ENCODE measurements at regions not wholly inside any gene's neighbourhood (a gene's known extent, or its start where the extent isn't known, plus 50 kb on each side); places are given as distances from the start of the nearest gene placed in this dataset.
"Not testable (repeated sequence)": the region's sequence is repeated elsewhere in the genome, so short reads cannot be mapped to it uniquely, and the experiment has no call there.

- Mint-ChIP-seq H3K4me1 (ENCODE audit: low read depth) (no peaks in the 10 kb centered on the region), H3K9me3 (peaks cover 0 to under 1% of the 10 kb centered on the region in 2 donors), H3K27me3 (ENCODE audit: low read depth) (no peaks in the 10 kb centered on the region), H3K4me3 (no peak overlapping the region), H3K36me3 (ENCODE audit: insufficient read depth in 2 of 2) (no peaks in the 10 kb centered on the region), H3K27ac (no peak overlapping the region)
- DNase-seq (no peak), ATAC-seq (replicated peaks in 1 of 2) (no peak)
Observed at GRCh38 chr3:162718697-162719096, 1222.1 kb downstream of the OTOL1 start.

DNA sequence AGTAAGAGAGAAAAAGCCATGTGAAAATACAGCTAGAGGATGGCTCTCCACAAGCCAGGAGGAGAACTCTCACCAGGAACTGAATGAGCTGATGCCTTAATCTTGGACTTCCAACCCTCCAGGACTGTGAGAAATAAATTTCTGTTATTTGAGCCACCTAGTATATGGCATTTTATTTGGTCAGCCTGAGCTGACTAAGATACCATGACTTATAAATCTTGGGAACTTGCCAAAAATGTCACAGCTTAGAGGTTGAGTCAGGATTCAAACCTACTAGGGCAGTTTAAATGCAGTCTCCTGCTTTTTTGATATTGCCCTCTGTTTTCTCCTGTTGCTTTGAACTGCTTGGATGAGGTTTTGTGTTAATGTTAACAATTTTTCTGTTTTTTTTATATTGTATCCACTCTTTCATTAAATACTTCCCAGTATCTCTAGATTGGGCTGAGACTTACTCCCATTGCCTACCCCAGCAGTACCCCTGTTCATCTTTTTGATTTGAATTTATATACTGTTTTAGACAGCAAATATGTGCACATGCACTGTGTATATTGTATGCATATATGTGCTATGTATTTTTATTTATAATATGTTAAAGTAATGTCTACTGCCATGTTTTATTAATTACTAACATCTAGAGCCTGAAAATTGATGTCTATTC lies 1223.2 kb downstream of the OTOL1 start:
- H3K4me1 Mint-ChIP-seq (ENCODE audit: low read depth), result no peaks in the 10 kb centered on the region
- DNase-seq (no peak), ATAC-seq (replicated peaks in 1 of 2) (no peak)
- H3K9me3 Mint-ChIP-seq, result no peaks in the 10 kb centered on the region
- H3K27ac Mint-ChIP-seq, result no peak overlapping the region
- H3K27me3 Mint-ChIP-seq (ENCODE audit: low read depth), result no peaks in the 10 kb centered on the region
- H3K36me3 Mint-ChIP-seq (ENCODE audit: insufficient read depth in 2 of 2), result no peaks in the 10 kb centered on the region
- H3K4me3 Mint-ChIP-seq, result no peak overlapping the region

GRCh38 chr3:162721736-162722135 lies 1225.1 kb downstream of the OTOL1 start:
- no peaks in the 10 kb centered on the region for H3K27me3 Mint-ChIP-seq (ENCODE audit: low read depth)
- DNase-seq (no peak), ATAC-seq (replicated peaks in 1 of 2) (no peak)
- no peaks in the 10 kb centered on the region for H3K36me3 Mint-ChIP-seq (ENCODE audit: insufficient read depth in 2 of 2)
- H3K4me1 Mint-ChIP-seq (ENCODE audit: low read depth), result no peaks in the 10 kb centered on the region
- H3K4me3 Mint-ChIP-seq, result no peak overlapping the region
- H3K27ac Mint-ChIP-seq, result no peak overlapping the region
- no peaks in the 10 kb centered on the region for H3K9me3 Mint-ChIP-seq

GRCh38 chr3:162722337-162722736 lies 1225.7 kb downstream of the OTOL1 start:
- no peaks in the 10 kb centered on the region for H3K36me3 Mint-ChIP-seq (ENCODE audit: insufficient read depth in 2 of 2)
- no peak for ATAC-seq (replicated peaks in 1 of 2)
- no peaks in the 10 kb centered on the region for H3K27me3 Mint-ChIP-seq (ENCODE audit: low read depth)
- no peak overlapping the region for H3K27ac Mint-ChIP-seq
- DNase-seq, result no peak
- H3K9me3 Mint-ChIP-seq, result no peaks in the 10 kb centered on the region
- no peaks in the 10 kb centered on the region for H3K4me1 Mint-ChIP-seq (ENCODE audit: low read depth)
- H3K4me3 Mint-ChIP-seq, result no peak overlapping the region

DNA sequence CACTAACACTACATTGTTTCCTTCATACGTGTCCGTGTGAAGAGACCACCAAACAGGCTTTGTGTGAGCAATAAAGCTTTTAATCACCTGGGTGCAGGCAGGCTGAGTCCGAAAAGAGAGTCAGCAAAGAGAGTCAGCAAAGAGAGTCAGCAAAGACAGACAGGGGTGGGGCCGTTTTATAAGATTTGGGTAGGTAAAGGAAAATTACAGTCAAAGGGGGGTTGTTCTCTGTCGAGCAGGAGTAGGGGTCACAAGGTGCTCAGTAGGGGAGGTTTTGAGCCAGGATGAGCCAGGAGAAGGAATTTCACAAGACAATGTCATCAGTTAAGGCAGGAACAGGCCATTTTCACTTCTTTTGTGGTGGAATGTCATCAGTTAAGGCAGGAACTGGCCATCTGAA lies 1226.2 kb downstream of the OTOL1 start:
- not testable (repeated sequence) for DNase-seq; H3K27me3 Mint-ChIP-seq (ENCODE audit: low read depth); ATAC-seq (replicated peaks in 1 of 2); H3K4me1 Mint-ChIP-seq (ENCODE audit: low read depth); H3K36me3 Mint-ChIP-seq (ENCODE audit: insufficient read depth in 2 of 2); H3K4me3 Mint-ChIP-seq; H3K27ac Mint-ChIP-seq; H3K9me3 Mint-ChIP-seq

DNA sequence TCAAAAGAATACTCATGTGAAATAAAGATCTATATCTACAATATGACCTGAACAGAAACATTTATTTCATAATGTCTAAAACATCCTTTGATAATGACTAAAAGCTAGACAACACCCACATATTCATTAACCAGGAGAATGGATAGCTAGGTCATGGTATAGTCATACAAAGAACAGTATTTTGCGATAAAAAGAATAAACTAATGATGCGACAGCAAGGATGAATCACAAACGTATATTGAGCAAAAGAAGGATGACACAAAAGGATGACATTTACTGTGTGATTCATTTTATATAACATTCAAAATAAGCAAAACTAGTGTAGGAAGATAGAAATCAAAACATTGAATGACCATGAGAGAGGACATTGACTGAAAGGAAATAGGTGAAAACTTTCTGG lies 1233.1 kb downstream of the OTOL1 start:
- ATAC-seq (replicated peaks in 1 of 2) (no peak), DNase-seq (no peak)
- H3K4me3 Mint-ChIP-seq, result no peak overlapping the region
- H3K9me3 Mint-ChIP-seq, result peaks cover 5 to 8% of the 10 kb centered on the region in 2 donors
- H3K27me3 Mint-ChIP-seq (ENCODE audit: low read depth), result no peaks in the 10 kb centered on the region
- no peaks in the 10 kb centered on the region for H3K36me3 Mint-ChIP-seq (ENCODE audit: insufficient read depth in 2 of 2)
- H3K4me1 Mint-ChIP-seq (ENCODE audit: low read depth), result no peaks in the 10 kb centered on the region
- H3K27ac Mint-ChIP-seq, result no peak overlapping the region

GRCh38 chr3:162731961-162732360 lies 1235.4 kb downstream of the OTOL1 start:
- H3K27ac Mint-ChIP-seq, H3K4me3 Mint-ChIP-seq: not testable (repeated sequence)

DNA sequence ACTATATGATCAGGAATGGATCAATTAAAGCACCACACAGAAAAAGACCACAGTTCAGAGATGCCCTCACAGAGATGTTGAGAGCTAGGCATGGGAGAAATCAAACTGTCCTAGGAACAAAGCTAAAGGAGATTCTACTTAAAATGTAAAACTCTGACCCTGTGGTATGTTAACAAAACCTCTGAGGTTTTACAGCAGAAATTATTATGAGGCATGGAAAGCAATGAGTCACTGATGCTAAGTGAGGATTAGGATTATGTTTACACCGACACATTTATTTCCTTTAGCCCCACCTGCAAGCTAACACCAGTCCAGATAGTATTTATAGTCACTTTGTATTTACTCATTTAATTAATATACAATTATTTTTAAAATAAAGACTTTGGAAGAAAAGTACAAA lies 1242.2 kb downstream of the OTOL1 start:
- H3K9me3 Mint-ChIP-seq, result peaks cover 1 to 8% of the 10 kb centered on the region in 2 donors
- no peak for ATAC-seq (replicated peaks in 1 of 2)
- H3K4me1 Mint-ChIP-seq (ENCODE audit: low read depth), result no peaks in the 10 kb centered on the region
- H3K27ac Mint-ChIP-seq, result no peak overlapping the region
- H3K36me3 Mint-ChIP-seq (ENCODE audit: insufficient read depth in 2 of 2), result no peaks in the 10 kb centered on the region
- no peaks in the 10 kb centered on the region for H3K27me3 Mint-ChIP-seq (ENCODE audit: low read depth)
- no peak overlapping the region for H3K4me3 Mint-ChIP-seq
- no peak for DNase-seq

More at GRCh38 chr3:162731961-162732360, 1235.4 kb downstream of the OTOL1 start:
- not testable (repeated sequence) for H3K9me3 Mint-ChIP-seq; ATAC-seq (replicated peaks in 1 of 2); H3K27me3 Mint-ChIP-seq (ENCODE audit: low read depth); H3K4me1 Mint-ChIP-seq (ENCODE audit: low read depth); DNase-seq; H3K36me3 Mint-ChIP-seq (ENCODE audit: insufficient read depth in 2 of 2)

GRCh38 chr3:162740941-162741596 lies 1244.5 kb downstream of the OTOL1 start:
- H3K27me3 Mint-ChIP-seq (ENCODE audit: low read depth), result no peaks in the 10 kb centered on the region
- H3K9me3 Mint-ChIP-seq, result peaks cover 2 to 8% of the 10 kb centered on the region in 2 donors
- DNase-seq (no peak), ATAC-seq (replicated peaks in 1 of 2) (no peak)
- no peaks in the 10 kb centered on the region for H3K36me3 Mint-ChIP-seq (ENCODE audit: insufficient read depth in 2 of 2)
- no peak overlapping the region for H3K27ac Mint-ChIP-seq
- no peak overlapping the region for H3K4me3 Mint-ChIP-seq
- no peaks in the 10 kb centered on the region for H3K4me1 Mint-ChIP-seq (ENCODE audit: low read depth)

DNA sequence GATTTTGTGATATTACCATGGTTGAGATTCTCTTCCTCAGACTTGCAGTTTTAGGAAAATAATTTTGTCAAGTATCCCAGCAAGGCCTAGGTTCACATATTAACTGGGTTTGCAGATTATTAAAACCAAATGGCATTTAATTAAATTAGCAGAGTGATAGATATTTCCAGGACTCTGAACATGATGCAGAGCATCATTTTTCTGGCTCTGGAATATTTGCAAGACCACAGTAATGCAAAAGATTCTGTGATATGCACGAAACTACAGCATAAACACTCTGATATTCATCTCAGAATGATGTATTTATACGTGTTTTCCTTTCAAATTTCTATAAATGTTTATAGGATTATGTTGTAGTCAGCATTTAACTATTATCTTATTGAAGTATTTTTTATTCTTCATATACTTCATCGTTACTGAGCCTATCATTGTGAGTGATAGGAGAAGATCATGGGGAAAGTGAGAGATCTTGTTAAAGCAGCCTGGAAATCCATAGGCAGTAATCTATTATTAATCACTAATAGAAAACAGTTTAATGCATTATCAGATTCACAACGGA lies 1245.6 kb downstream of the OTOL1 start:
- Mint-ChIP-seq H3K4me3 (no peak overlapping the region), H3K27ac (no peak overlapping the region), H3K27me3 (ENCODE audit: low read depth) (no peaks in the 10 kb centered on the region), H3K4me1 (ENCODE audit: low read depth) (no peaks in the 10 kb centered on the region), H3K36me3 (ENCODE audit: insufficient read depth in 2 of 2) (no peaks in the 10 kb centered on the region), H3K9me3 (peaks cover 4 to 9% of the 10 kb centered on the region in 2 donors)
- DNase-seq (no peak), ATAC-seq (replicated peaks in 1 of 2) (no peak)

- Mint-ChIP-seq H3K4me3 (no peak overlapping the region), H3K9me3 (peaks cover 6 to 10% of the 10 kb centered on the region in 2 donors), H3K27ac (no peak overlapping the region), H3K36me3 (ENCODE audit: insufficient read depth in 2 of 2) (peaks cover 0 to 1% of the 10 kb centered on the region in 2 donors), H3K27me3 (ENCODE audit: low read depth) (no peaks in the 10 kb centered on the region), H3K4me1 (ENCODE audit: low read depth) (no peaks in the 10 kb centered on the region)
- ATAC-seq (replicated peaks in 1 of 2) (no peak), DNase-seq (no peak)
Observed at GRCh38 chr3:162743091-162743490, 1246.5 kb downstream of the OTOL1 start.

GRCh38 chr3:162760789-162761188 lies 1264.2 kb downstream of the OTOL1 start:
- no peaks in the 10 kb centered on the region for H3K27me3 Mint-ChIP-seq (ENCODE audit: low read depth)
- no peak for DNase-seq
- H3K36me3 Mint-ChIP-seq (ENCODE audit: insufficient read depth in 2 of 2), result no peaks in the 10 kb centered on the region
- H3K9me3 Mint-ChIP-seq, result peaks cover 2 to 4% of the 10 kb centered on the region in 2 donors
- no peak overlapping the region for H3K4me3 Mint-ChIP-seq
- ATAC-seq (replicated peaks in 1 of 2), result no peak
- no peaks in the 10 kb centered on the region for H3K4me1 Mint-ChIP-seq (ENCODE audit: low read depth)
- H3K27ac Mint-ChIP-seq, result no peak overlapping the region

DNA sequence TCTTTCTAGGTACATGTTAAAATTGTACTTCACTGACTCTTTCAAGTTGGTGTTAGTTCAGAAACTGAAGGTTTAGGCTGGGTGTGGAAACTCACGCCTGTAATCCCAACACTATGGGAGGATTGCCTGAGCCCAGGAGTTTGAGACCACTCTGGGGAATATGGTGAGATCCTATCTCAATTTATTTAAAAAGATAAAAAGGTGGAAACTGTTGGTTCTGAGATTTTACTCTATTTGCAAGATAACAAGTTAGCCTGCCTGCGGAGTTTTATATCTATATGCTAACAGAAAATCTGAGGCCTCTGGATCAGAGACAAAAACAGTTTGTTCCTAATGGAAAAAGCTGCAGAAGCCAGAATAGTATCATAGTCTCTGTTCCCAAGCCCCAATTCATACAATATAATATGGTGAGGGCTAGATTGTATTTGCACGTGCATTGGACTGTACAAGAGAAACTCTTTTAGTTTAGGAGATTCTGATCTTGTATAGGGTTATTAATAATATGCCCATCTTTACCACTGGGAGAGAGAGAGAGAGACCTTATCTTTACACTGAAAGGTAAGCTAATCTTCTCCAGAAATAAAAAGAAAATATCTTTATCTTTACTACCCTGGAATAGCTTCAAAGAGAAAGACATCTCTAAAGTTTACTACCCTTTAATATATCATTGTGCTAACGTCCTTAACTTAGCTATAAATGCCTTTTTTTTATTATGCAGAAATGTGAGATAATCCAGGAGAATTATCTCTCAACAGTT lies 1267.6 kb downstream of the OTOL1 start:
- no peak for DNase-seq
- no peak overlapping the region for H3K4me3 Mint-ChIP-seq

More for the DNA sequence above, 1267.6 kb downstream of the OTOL1 start:
- no peak for ATAC-seq (replicated peaks in 1 of 2)
- Mint-ChIP-seq H3K36me3 (ENCODE audit: insufficient read depth in 2 of 2) (no peaks in the 10 kb centered on the region), H3K27ac (no peak overlapping the region), H3K9me3 (peaks cover 4 to 5% of the 10 kb centered on the region in 2 donors), H3K27me3 (ENCODE audit: low read depth) (no peaks in the 10 kb centered on the region), H3K4me1 (ENCODE audit: low read depth) (no peaks in the 10 kb centered on the region)

Data from activated T-cell treated with anti-CD3 and anti-CD28 coated beads, Interleukin-2, amount 50 U/mL, for 72 hours (primary cell).